GM12891 (cell line): ENCODE measurements at regions not wholly inside any gene's neighbourhood (a gene's known extent, or its start where the extent isn't known, plus 50 kb on each side); places are given as distances from the start of the nearest gene placed in this dataset.

ENCODE experiments used
- PAX5 ChIP-seq: IDR thresholded peaks from 2 replicates; pipeline ENCODE4 v1.6.1; 2011; ENCODE audit warnings: low read length, moderate library complexity, mild to moderate bottlenecking; ENCODE audit not compliant: insufficient read depth, severe bottlenecking
- POLR2A ChIP-seq: IDR thresholded peaks from 2 replicates; pipeline ENCODE4 v1.6.1; 2011; ENCODE audit warnings: low read depth, low read length, control low read depth
- POLR2AphosphoS5 ChIP-seq: IDR thresholded peaks from 2 replicates; pipeline ENCODE4 v1.6.1; 2011; ENCODE audit warnings: low read depth, low read length, control low read depth
- POU2F2 ChIP-seq: IDR thresholded peaks from 2 replicates; pipeline ENCODE4 v1.6.1; 2011; ENCODE audit warnings: low read depth, mild to moderate bottlenecking, control low read depth, low read length, moderate library complexity
- SPI1 ChIP-seq: IDR thresholded peaks from 2 replicates; pipeline ENCODE4 v1.6.1; 2011; ENCODE audit warnings: low read depth, low read length, control low read depth
- TAF1 ChIP-seq: IDR thresholded peaks from 2 replicates; pipeline ENCODE4 v1.6.1; 2011; ENCODE audit warnings: low read depth, low read length, control low read depth

DNA sequence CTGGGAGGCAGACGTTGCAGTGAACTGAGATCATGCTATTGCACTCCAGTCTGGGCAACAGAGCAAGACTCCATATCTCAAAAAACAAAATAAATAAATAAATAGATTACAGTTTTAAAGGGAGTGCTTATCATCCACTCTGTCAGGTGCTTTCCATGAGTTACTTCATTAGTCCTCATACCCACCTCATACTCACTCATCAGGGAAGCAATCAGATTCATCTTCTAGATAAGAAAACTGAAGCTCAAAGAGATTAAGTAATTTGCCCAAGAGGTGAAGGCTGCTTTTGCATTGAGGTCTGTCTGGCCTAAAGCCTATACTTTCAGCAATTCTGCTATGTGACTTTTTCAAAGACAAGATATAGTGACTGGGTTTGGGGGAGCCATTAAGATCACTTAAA lies 101.0 kb downstream of the RASSF10 start:
- no peak for TF ChIP-seq POLR2AphosphoS5
- TF ChIP-seq POLR2A = no peak
- no peak for TF ChIP-seq TAF1
- no peak for TF ChIP-seq PAX5
- TF ChIP-seq POU2F2 = no peak
- no peak for TF ChIP-seq SPI1
